ENCODE measurements at regions not wholly inside any gene's neighbourhood (a gene's known extent, or its start where the extent isn't known, plus 50 kb on each side); places are given as distances from the start of the nearest gene placed in this dataset.
A peak's percentile ranks its signal among the peaks of the same experiment; 100 is the strongest.
"Not testable (repeated sequence)": the region's sequence is repeated elsewhere in the genome, so short reads cannot be mapped to it uniquely, and the experiment has no call there.

DNA sequence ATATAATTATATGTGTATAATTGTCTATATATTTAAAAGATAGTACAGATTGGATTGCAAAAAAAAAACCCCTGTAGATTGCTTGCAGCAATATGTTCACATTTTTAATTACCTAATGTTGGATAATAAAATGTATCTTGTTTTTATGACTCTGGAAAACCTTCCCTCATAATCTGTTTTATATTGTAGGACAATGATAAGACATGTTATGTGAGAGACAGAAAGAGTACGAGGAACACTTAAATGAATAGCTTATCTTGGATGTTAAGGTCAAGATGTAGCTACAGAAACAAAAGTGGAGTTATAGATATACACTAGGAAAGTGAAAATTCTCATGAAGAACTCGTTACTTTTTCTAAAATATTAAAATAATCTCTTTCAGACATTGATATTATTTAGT is 691.6 kb upstream of the IMPG1 start:
- ATAC-seq (no peak), DNase-seq (no peak)
- intact Hi-C loops (cut with micrococcal nuclease) = no loop called here

- intact Hi-C loops (cut with micrococcal nuclease) = no loop called here
- DNase-seq = no peak
- ATAC-seq = no peak
Measured at GRCh38 chr6:76752841-76753240, 680.4 kb upstream of the IMPG1 start.

- DNase-seq; intact Hi-C loops (cut with micrococcal nuclease); ATAC-seq: not testable (repeated sequence)
Measured at GRCh38 chr6:76745388-76745787, 672.9 kb upstream of the IMPG1 start.

- ATAC-seq; intact Hi-C loops (cut with micrococcal nuclease); DNase-seq: not testable (repeated sequence)
Measured at GRCh38 chr6:76744151-76744720, 671.8 kb upstream of the IMPG1 start.

DNA sequence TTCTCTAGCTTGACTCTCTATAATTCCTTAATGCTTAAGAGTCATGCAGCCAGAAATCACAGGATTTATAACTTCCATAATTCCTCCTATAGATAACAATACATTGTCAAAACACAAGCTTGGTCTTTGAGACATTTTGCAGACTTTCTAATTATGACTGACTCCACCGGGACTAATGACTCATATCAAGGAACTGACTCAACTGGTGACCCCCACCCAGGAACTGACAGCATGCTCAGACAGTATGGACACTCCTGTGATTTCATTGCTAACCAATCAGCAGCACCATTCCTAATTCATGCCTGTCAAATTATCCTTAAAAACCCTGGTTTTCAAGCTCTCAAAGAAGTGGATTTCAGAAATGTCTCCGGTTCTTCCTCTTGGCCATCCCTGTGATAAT is 670.5 kb upstream of the IMPG1 start:
- ATAC-seq = no peak
- intact Hi-C loops (cut with micrococcal nuclease) = no loop called here
- DNase-seq = no peak

DNA sequence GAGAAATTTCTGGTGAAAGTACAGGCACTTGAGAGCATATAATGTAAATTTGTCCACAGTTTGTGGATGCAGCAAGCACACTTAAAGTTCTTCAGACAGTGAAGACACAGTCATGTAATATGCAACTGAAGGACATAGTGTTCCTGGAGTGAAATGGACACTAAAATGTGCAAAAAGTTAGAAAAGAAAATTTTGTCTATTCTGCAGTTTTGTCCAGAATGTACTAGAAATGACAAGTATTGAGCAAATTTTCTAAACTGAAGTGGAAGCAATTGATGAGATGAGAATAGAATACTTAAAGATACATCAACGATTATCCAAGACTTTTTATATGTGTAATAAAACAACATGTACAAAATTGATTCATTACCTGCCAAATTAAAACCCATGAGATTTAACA is 647.0 kb upstream of the IMPG1 start:
- ATAC-seq = no peak
- intact Hi-C loops (cut with micrococcal nuclease) = no loop called here
- DNase-seq = no peak

DNA sequence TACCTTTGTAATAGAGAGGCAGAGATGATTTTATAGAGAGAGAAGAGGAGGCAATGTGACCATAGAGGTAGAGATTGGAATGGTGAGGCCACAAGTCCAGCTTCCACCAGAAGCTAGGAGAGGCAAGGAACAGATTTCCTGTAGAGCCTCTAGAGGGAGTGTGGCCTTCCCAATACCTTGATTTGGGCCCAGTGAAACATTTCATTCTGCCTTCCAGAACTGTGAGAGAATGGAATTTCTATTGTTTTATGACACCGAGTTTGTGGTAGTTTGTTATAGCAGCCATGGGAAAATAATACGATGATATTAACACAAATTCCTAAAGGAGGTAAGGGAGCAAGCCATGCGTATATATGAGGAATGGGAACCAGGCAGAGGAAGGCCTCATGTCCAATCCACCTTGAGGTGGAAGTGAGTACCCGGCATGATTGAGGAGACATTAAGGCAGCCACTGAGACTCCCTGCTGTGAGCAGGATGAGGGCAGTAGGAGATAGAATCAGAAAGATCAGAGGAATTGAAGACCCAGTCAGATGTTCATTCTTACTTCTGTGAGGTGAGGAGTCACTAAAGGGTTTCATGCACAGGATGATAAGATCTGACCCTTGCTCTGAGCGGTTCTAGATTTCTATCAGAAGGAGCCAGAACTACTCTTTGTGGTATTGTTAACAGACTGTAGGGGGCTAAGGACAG is 636.3 kb upstream of the IMPG1 start:
- intact Hi-C loops (cut with micrococcal nuclease) = no loop called here
- no peak for ATAC-seq

GRCh38 chr6:76707630-76708029 is 635.2 kb upstream of the IMPG1 start:
- intact Hi-C loops (cut with micrococcal nuclease) = no loop called here
- ATAC-seq (peak; percentile 27), DNase-seq (no peak)

More for the DNA sequence above, 636.3 kb upstream of the IMPG1 start:
- DNase-seq = no peak

DNA sequence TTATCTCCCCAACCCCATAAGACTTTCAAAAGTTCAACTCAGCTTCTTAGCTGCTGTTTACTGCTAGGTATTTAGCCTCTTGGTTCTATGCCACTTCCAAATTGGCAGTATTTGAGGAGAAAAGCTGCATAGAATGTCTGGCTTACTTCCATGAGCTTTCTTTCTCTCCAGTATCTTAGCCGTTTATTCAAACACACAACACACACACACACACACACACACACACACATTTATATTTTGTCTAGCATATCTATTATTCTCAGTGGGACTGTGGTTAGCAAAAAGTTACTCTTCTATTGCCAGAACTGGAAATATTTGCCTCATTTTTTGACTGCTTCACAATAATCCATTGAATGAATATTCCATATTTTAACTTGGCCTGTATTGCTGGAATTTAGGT is 634.2 kb upstream of the IMPG1 start:
- ATAC-seq = no peak
- intact Hi-C loops (cut with micrococcal nuclease) = no loop called here
- DNase-seq = no peak

- ATAC-seq (no peak), DNase-seq (no peak)
- intact Hi-C loops (cut with micrococcal nuclease) = no loop called here
Measured at GRCh38 chr6:76706086-76706485, 633.6 kb upstream of the IMPG1 start.

DNA sequence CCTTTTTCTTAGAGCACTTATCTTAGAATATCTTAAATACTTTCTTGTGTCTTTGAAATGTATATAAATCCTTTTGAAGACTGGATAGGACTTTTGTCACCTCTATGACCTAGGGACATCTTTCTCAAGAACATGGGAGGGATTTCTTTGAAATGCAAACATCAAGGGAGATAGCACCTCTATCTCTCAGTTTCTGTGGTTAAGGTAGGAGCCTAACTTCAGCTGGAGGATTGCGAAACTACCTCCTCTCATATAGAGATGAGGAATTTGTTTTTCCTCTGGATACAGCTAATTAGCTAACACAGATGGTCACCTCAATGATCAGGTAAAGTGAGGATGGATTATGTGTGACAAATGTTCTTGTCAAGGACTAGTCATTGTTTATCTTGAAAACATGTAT is 631.3 kb upstream of the IMPG1 start:
- DNase-seq = no peak
- ATAC-seq = no peak
- intact Hi-C loops (cut with micrococcal nuclease) = no loop called here

DNA sequence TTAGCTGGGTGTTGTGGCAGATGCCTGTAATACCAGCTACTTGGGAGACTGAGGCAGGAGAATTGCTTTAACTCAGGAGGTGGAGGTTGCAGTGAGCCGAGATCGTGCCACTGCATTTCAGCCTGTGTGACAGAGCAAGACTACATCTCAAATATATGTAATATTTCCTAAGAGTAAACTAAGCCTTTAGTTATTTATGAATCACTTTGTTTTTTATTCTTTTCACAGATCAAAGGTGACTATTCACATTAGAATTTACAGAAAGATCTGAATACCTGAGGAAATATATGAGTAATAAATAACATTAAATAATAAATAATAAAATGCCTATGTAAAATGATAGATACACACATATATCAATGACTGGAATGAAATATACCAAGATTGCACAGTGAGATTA is 630.8 kb upstream of the IMPG1 start:
- intact Hi-C loops (cut with micrococcal nuclease) = no loop called here
- ATAC-seq = no peak
- DNase-seq = no peak

- ATAC-seq = no peak
- intact Hi-C loops (cut with micrococcal nuclease) = no loop called here
- DNase-seq = no peak
Measured at GRCh38 chr6:76702187-76702586, 629.7 kb upstream of the IMPG1 start.

- ATAC-seq (no peak), DNase-seq (no peak)
- intact Hi-C loops (cut with micrococcal nuclease) = no loop called here
Measured at GRCh38 chr6:76701610-76702009, 629.1 kb upstream of the IMPG1 start.

GRCh38 chr6:76697585-76697984 is 625.1 kb upstream of the IMPG1 start:
- no peak for DNase-seq
- ATAC-seq = no peak
- intact Hi-C loops (cut with micrococcal nuclease) = no loop called here

DNA sequence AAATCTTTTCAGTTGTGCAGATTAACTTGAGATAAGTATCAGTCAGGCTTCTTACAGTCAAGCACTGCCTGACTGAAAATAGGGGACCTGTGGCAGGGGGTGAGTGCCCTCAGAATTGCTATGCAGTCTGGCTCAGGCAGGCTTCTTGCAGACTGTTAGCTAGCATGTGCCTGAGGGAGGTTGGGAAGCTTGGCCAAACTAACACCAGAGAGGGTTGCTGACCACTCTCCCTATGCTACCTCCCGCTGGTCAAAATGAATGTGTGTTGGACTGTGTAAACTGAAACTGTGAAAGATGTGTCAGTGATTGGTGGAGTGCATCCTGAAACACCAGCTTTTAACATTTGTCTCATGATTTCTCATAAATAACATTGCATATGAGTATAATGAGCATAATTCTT is 622.3 kb upstream of the IMPG1 start:
- no peak for ATAC-seq
- intact Hi-C loops (cut with micrococcal nuclease) = no loop called here

DNA sequence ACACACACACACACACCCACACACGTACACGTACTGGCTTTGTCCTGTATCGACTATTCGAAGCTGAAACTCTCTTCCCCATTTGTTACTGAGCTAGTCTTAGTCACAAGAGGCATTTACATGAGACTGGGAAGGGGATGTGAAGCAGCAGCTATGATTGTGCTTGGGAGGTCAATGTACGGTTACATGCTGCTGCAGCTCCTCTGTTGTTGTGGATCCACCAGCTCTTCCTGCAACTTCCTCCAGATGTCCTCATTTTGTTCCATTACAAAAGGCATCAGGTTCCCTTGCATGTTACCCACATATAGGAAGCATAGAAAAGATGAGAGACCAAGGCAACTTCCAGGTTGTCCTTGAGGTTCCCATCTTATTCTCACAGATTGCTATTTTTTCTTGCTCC is 612.4 kb upstream of the IMPG1 start:
- intact Hi-C loops (cut with micrococcal nuclease) = no loop called here

More for the DNA sequence above, 622.3 kb upstream of the IMPG1 start:
- no peak for DNase-seq

DNA sequence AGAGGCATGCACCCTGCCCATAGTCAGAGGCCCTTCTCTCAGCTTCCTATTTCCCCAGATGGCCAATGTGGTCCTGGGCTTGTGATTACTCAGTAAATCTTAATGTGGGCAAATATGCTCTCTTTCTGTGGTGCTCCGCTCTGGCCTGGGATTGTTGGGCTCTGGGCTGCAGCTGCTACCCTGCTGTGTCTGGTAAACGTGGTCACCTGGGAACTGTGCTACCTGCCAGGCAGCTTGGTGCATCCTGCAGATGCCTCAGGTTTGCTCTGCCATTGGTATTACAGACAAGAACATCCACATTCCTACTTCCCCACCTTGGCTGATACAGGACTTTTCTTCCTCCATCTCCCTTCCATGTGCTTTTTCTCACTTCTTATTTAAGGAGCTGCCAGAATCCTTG is 611.5 kb upstream of the IMPG1 start:
- ATAC-seq = no peak
- intact Hi-C loops (cut with micrococcal nuclease) = no loop called here
- DNase-seq = no peak

More for the DNA sequence above, 612.4 kb upstream of the IMPG1 start:
- DNase-seq (no peak), ATAC-seq (no peak)

GRCh38 chr6:76682842-76683241 is 610.4 kb upstream of the IMPG1 start:
- DNase-seq (no peak), ATAC-seq (no peak)
- intact Hi-C loops (cut with micrococcal nuclease) = no loop called here

GRCh38 chr6:76681781-76682180 is 609.3 kb upstream of the IMPG1 start:
- ATAC-seq = no peak
- intact Hi-C loops (cut with micrococcal nuclease) = no loop called here
- DNase-seq = no peak

DNA sequence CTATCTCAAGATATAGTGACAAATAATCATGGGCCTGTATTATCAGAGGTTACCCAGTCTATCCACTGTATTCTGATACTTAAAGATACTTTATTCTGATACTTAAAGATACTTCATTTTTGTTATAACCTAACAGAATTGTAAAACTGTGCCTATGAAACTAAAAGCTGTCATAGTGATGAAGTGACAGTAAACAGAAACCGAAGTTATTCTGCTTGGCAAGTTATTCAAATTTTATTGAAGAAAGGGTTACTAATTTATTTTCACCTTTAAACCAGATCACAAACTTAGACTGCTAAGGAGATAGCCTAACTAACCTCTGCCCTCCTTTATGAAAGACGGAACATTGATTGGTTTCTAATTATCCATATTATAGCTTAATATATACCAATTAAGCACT is 604.6 kb upstream of the IMPG1 start:
- intact Hi-C loops (cut with micrococcal nuclease) = no loop called here
- no peak for ATAC-seq

More for the DNA sequence above, 604.6 kb upstream of the IMPG1 start:
- no peak for DNase-seq
